ENCODE measurements at regions not wholly inside any gene's neighbourhood (a gene's known extent, or its start where the extent isn't known, plus 50 kb on each side); places are given as distances from the start of the nearest gene placed in this dataset.

GRCh38 chr10:27618906-27619305 is 114.8 kb downstream of the RAB18 start:
- no peaks in the 10 kb centered on the region for H3K4me1 Mint-ChIP-seq
- no peaks in the 10 kb centered on the region for H3K36me3 Mint-ChIP-seq (ENCODE audit: low read depth)
- no peak overlapping the region for H3K4me3 Mint-ChIP-seq
- H3K9me3 Mint-ChIP-seq (ENCODE audit: low read depth), result no peaks in the 10 kb centered on the region
- DNase-seq, result no peak
- intact Hi-C loops (cut with DNase I, micrococcal nuclease), result no loop called here
- ChIA-PET POLR2A (no interaction called here), CTCF (no interaction called here)
- no peak for ATAC-seq
- no peak overlapping the region for H3K27ac Mint-ChIP-seq
- peaks cover 9% of the 10 kb centered on the region for H3K27me3 Mint-ChIP-seq

- Mint-ChIP-seq H3K4me3 (no peak overlapping the region), H3K4me1 (no peaks in the 10 kb centered on the region), H3K36me3 (ENCODE audit: low read depth) (no peaks in the 10 kb centered on the region), H3K27ac (no peak overlapping the region), H3K9me3 (ENCODE audit: low read depth) (no peaks in the 10 kb centered on the region), H3K27me3 (peaks cover 9% of the 10 kb centered on the region)
- intact Hi-C loops (cut with DNase I, micrococcal nuclease), result no loop called here
- CTCF ChIA-PET, result no interaction called here
- no peak for DNase-seq
- POLR2A ChIA-PET, result no interaction called here
- no peak for ATAC-seq
Measured at GRCh38 chr10:27619329-27619728, 115.2 kb downstream of the RAB18 start.

- DNase-seq, result no peak
- no peaks in the 10 kb centered on the region for H3K4me1 Mint-ChIP-seq
- H3K4me3 Mint-ChIP-seq, result no peak overlapping the region
- intact Hi-C loops (cut with DNase I, micrococcal nuclease), result no loop called here
- no peaks in the 10 kb centered on the region for H3K9me3 Mint-ChIP-seq (ENCODE audit: low read depth)
- H3K27me3 Mint-ChIP-seq, result peaks cover 9% of the 10 kb centered on the region
- ChIA-PET POLR2A (no interaction called here), CTCF (interaction anchor here (0.6 kb wide), 1 partner anchor 81 kb away, joined by 4 read pairs; no protein-coding TSS in a partner anchor)
- no peaks in the 10 kb centered on the region for H3K36me3 Mint-ChIP-seq (ENCODE audit: low read depth)
- no peak for ATAC-seq
- H3K27ac Mint-ChIP-seq, result no peak overlapping the region
Measured at GRCh38 chr10:27620430-27621397, 116.6 kb downstream of the RAB18 start.

- ATAC-seq (no peak), DNase-seq (no peak)
- CTCF ChIA-PET, result no interaction called here
- POLR2A ChIA-PET, result no interaction called here
- Mint-ChIP-seq H3K27ac (no peak overlapping the region), H3K36me3 (ENCODE audit: low read depth) (no peaks in the 10 kb centered on the region), H3K4me1 (no peaks in the 10 kb centered on the region), H3K4me3 (no peak overlapping the region), H3K27me3 (peaks cover 9% of the 10 kb centered on the region), H3K9me3 (ENCODE audit: low read depth) (no peaks in the 10 kb centered on the region)
- intact Hi-C loops (cut with DNase I, micrococcal nuclease), result no loop called here
Measured at GRCh38 chr10:27621461-27621860, 117.4 kb downstream of the RAB18 start.

GRCh38 chr10:27622596-27622995 is 118.5 kb downstream of the RAB18 start:
- H3K4me1 Mint-ChIP-seq, result no peaks in the 10 kb centered on the region
- DNase-seq (no peak), ATAC-seq (no peak)
- H3K36me3 Mint-ChIP-seq (ENCODE audit: low read depth), result no peaks in the 10 kb centered on the region
- intact Hi-C loops (cut with DNase I, micrococcal nuclease), result no loop called here
- H3K9me3 Mint-ChIP-seq (ENCODE audit: low read depth), result no peaks in the 10 kb centered on the region
- no peak overlapping the region for H3K27ac Mint-ChIP-seq
- CTCF ChIA-PET, result no interaction called here
- peaks cover 9% of the 10 kb centered on the region for H3K27me3 Mint-ChIP-seq
- POLR2A ChIA-PET, result no interaction called here
- no peak overlapping the region for H3K4me3 Mint-ChIP-seq
